IMR-90 (cell line): ENCODE measurements at regions not wholly inside any gene's neighbourhood (a gene's known extent, or its start where the extent isn't known, plus 50 kb on each side); places are given as distances from the start of the nearest gene placed in this dataset.

Experiments used
- ATAC-seq: fragments of 200-7000 bp; cut with Tn5 transposase; 2 replicates; pipeline ENCODE4 v1.9.1; 2020; ENCODE audit warnings: low read depth, mild to moderate bottlenecking, moderate library complexity
- BruUV-seq: library from RNA; stranded (reverse); fragments of 400-500 nt; replicated peaks from 2 replicates; lab custom pipeline; 2021; lab: Mats Ljungman, UMichigan
- CTCF ChIA-PET: fragments of 300-600 bp; formaldehyde crosslinking; extraction: SDS; loops from one replicate; lab custom pipeline; 2021; ENCODE audit warnings: antibody characterized with exemption; lab: Yijun Ruan, JAX
- POLR2A ChIA-PET: fragments of 300-600 bp; sonication (Branson Sonifier 250); formaldehyde crosslinking; loops from one replicate; lab custom pipeline; 2022; ENCODE audit warnings: antibody characterized with exemption; ENCODE audit not compliant: unreplicated experiment; lab: Charles Lee
- DNase-seq: peaks from one replicate; pipeline ENCODE4 v3.0.0; 2013
- H2AFZ ChIP-seq: replicated peaks from 2 replicates; pipeline ENCODE3; 2013; ENCODE audit warnings: low read length, mild to moderate bottlenecking; ENCODE audit not compliant: poor library complexity
- H2AK5ac ChIP-seq: 2 replicates; pipeline ENCODE4 v1.6.1; 2013; ENCODE audit warnings: low read depth, low read length, inconsistent platforms
- H2AK9ac ChIP-seq: replicated peaks from 2 replicates; pipeline ENCODE3; 2013; ENCODE audit warnings: mild to moderate bottlenecking, low read depth, low read length, moderate library complexity; ENCODE audit not compliant: poor library complexity
- H2BK120ac ChIP-seq: 2 replicates; pipeline ENCODE4 v1.6.1; 2013; ENCODE audit warnings: low read depth, low read length, inconsistent platforms
- H2BK15ac ChIP-seq: 3 replicates; pipeline ENCODE4 v1.6.1; 2013; ENCODE audit warnings: low read depth, low read length, inconsistent platforms
- H2BK20ac ChIP-seq: 2 replicates; pipeline ENCODE4 v1.6.1; 2013; ENCODE audit warnings: low read depth, mild to moderate bottlenecking, inconsistent platforms, low read length, moderate library complexity
- H2BK5ac ChIP-seq: 2 replicates; pipeline ENCODE4 v1.6.1; 2013; ENCODE audit warnings: mild to moderate bottlenecking, low read depth, low read length, inconsistent platforms; ENCODE audit not compliant: poor library complexity, severe bottlenecking
- H3K14ac ChIP-seq: replicated peaks from 2 replicates; pipeline ENCODE4 v1.6.1; 2013; ENCODE audit warnings: low read depth, low read length, inconsistent platforms
- H3K18ac ChIP-seq: 2 replicates; pipeline ENCODE4 v1.6.1; 2013; ENCODE audit warnings: low read depth, low read length, control low read depth
- H3K23ac ChIP-seq: 2 replicates; pipeline ENCODE4 v1.6.1; 2013; ENCODE audit warnings: low read depth, low read length, inconsistent platforms
- H3K27ac ChIP-seq: 2 replicates; pipeline ENCODE4 v1.5.1; 2013; ENCODE audit warnings: mild to moderate bottlenecking, control low read depth, low read length; ENCODE audit not compliant: insufficient read depth
- H3K27me3 ChIP-seq: 2 replicates; pipeline ENCODE4 v1.6.1; 2013; ENCODE audit warnings: low read length; ENCODE audit not compliant: control insufficient read depth, insufficient read depth
- H3K36me3 ChIP-seq: 2 replicates; pipeline ENCODE4 v1.6.1; 2013; ENCODE audit warnings: low read length, mixed read lengths; ENCODE audit not compliant: control insufficient read depth, insufficient read depth
- H3K4ac ChIP-seq: 2 replicates; pipeline ENCODE4 v1.6.1; 2013; ENCODE audit warnings: low read depth, low read length, inconsistent platforms
- H3K4me1 ChIP-seq: 2 replicates; pipeline ENCODE4 v1.6.1; 2013; ENCODE audit warnings: low read length, mixed read lengths; ENCODE audit not compliant: control insufficient read depth, insufficient read depth
- H3K4me2 ChIP-seq: 2 replicates; pipeline ENCODE4 v1.6.1; 2013; ENCODE audit warnings: low read depth, mild to moderate bottlenecking, control low read depth, low read length, moderate library complexity
- H3K4me3 ChIP-seq: 2 replicates; pipeline ENCODE4 v1.5.1; 2013; ENCODE audit warnings: low read depth, mild to moderate bottlenecking, control low read depth, low read length, moderate library complexity; ENCODE audit not compliant: insufficient read depth
- H3K56ac ChIP-seq: 2 replicates; pipeline ENCODE4 v1.6.1; 2013; ENCODE audit warnings: low read length, inconsistent platforms; ENCODE audit not compliant: insufficient read depth; ENCODE audit errors: extremely low read depth
- H3K79me1 ChIP-seq, 2 experiments: 2 replicates each; pipeline ENCODE4 v1.6.1; 2013; ENCODE audit warnings: low read length in 2 of 2, inconsistent platforms in 1 of 2, low read depth in 1 of 2
- H3K9ac ChIP-seq: 2 replicates; pipeline ENCODE4 v1.6.1; 2013; ENCODE audit warnings: low read depth, low read length, control low read depth
- H3K9me1 ChIP-seq: 2 replicates; pipeline ENCODE4 v1.6.1; 2013; ENCODE audit warnings: low read length, inconsistent platforms; ENCODE audit not compliant: insufficient read depth
- H3K9me3 ChIP-seq: 2 replicates; pipeline ENCODE4 v1.6.1; 2013; ENCODE audit warnings: low read length; ENCODE audit not compliant: control insufficient read depth, insufficient read depth
- H4K20me1 ChIP-seq: 2 replicates; pipeline ENCODE4 v1.6.1; 2013; ENCODE audit warnings: low read length, inconsistent platforms; ENCODE audit not compliant: insufficient read depth
- H4K5ac ChIP-seq: 2 replicates; pipeline ENCODE4 v1.6.1; 2013; ENCODE audit warnings: mild to moderate bottlenecking, low read depth, low read length, control low read depth
- H4K8ac ChIP-seq, 2 experiments: 2 replicates each; pipeline ENCODE4 v1.6.1; 2013; ENCODE audit warnings: low read depth in 2 of 2, low read length in 2 of 2, control low read depth in 1 of 2, inconsistent platforms in 1 of 2
- H4K91ac ChIP-seq: 2 replicates; pipeline ENCODE4 v1.6.1; 2013; ENCODE audit warnings: low read depth, low read length, inconsistent platforms; ENCODE audit not compliant: insufficient read depth
- BHLHE40 ChIP-seq: fragments of 150-350 bp; IDR thresholded peaks from 2 replicates; pipeline ENCODE4 v1.6.1; 2016; ENCODE audit warnings: mild to moderate bottlenecking, low read depth, low read length
- CEBPB ChIP-seq: IDR thresholded peaks from 2 replicates; pipeline ENCODE4 v1.6.1; 2012; ENCODE audit warnings: low read depth, low read length, improper control_type of control experiment
- CTCF ChIP-seq: conservative IDR thresholded peaks from 2 replicates; pipeline ENCODE4 v1.5.1; 2012; ENCODE audit warnings: mild to moderate bottlenecking, low read depth, low read length, improper control_type of control experiment
- ELK1 ChIP-seq: fragments of 150-350 bp; IDR thresholded peaks from 2 replicates; pipeline ENCODE4 v1.6.1; 2016; ENCODE audit warnings: low read depth, mild to moderate bottlenecking, low read length, moderate library complexity, borderline replicate concordance
- MAFK ChIP-seq: IDR thresholded peaks from 2 replicates; pipeline ENCODE4 v1.6.1; 2012; ENCODE audit warnings: low read depth, low read length, improper control_type of control experiment
- MXI1 ChIP-seq: IDR thresholded peaks from 2 replicates; pipeline ENCODE4 v1.6.1; 2012; ENCODE audit warnings: low read depth, mild to moderate bottlenecking, low read length, moderate library complexity, borderline replicate concordance
- NFE2L2 ChIP-seq: fragments of 150-350 bp; IDR thresholded peaks from 2 replicates; pipeline ENCODE4 v1.6.1; 2016; ENCODE audit warnings: low read depth, mild to moderate bottlenecking, low read length
- POLR2A ChIP-seq: IDR thresholded peaks from 2 replicates; pipeline ENCODE4 v1.6.1; 2012; ENCODE audit warnings: mild to moderate bottlenecking, low read depth, low read length
- RCOR1 ChIP-seq: IDR thresholded peaks from 2 replicates; pipeline ENCODE4 v1.6.1; 2012; ENCODE audit warnings: mild to moderate bottlenecking, low read length, improper control_type of control experiment; ENCODE audit not compliant: insufficient replicate concordance
- RFX5 ChIP-seq: IDR thresholded peaks from 2 replicates; pipeline ENCODE4 v1.8.0; 2012; ENCODE audit warnings: low read depth, mild to moderate bottlenecking, low read length, moderate library complexity
- USF2 ChIP-seq: fragments of 150-350 bp; IDR thresholded peaks from 2 replicates; pipeline ENCODE4 v1.6.1; 2017; ENCODE audit warnings: mild to moderate bottlenecking, antibody characterized with exemption, low read length, low read depth
- WGBS, 2 experiments: methylation state at CpG; one replicate each; pipeline versions ENCODE4 v1.1.5 to v1.1.7; 2013; ENCODE audit warnings: missing lambda C conversion rate in 2 of 2; ENCODE audit not compliant: insufficient read length in 1 of 2; ENCODE audit errors: extremely low coverage in 2 of 2; 5-methylcytosine and 5-hydroxymethylcytosine counted together
- dilution Hi-C: fragments of 300-500 bp; cut with HindIII; formaldehyde crosslinking; loops from one replicate; pipeline ENCODE4 v1.14.3; 2018; ENCODE audit warnings: low sequenced_read_pairs; ENCODE audit not compliant: unreplicated experiment
- in situ Hi-C: fragments of 300-500 bp; cut with MboI; formaldehyde crosslinking; loops from 3 replicates; pipeline ENCODE4 v1.14.3; 2019; ENCODE audit warnings: low sequenced_read_pairs, inconsistent platforms, mixed read lengths
- intact Hi-C: fragments of 100-400 bp; cut with micrococcal nuclease; formaldehyde crosslinking; loops from 2 replicates; pipeline ENCODE4 v1.10.0; 2022

- H2BK5ac ChIP-seq: no peak overlapping the region
- H2BK15ac ChIP-seq: no peak overlapping the region
- DNase-seq (no peak), ATAC-seq (no peak)
- H3K14ac ChIP-seq: no peak overlapping the region
- no peak for TF ChIP-seq CTCF
- TF ChIP-seq CEBPB: no peak
- TF ChIP-seq BHLHE40: no peak
- no peak for TF ChIP-seq RCOR1
- no peak for TF ChIP-seq USF2
- no peak for TF ChIP-seq ELK1
- TF ChIP-seq NFE2L2: no peak
- no peak for TF ChIP-seq POLR2A
- no peak for TF ChIP-seq MXI1
- no peak for TF ChIP-seq RFX5
- TF ChIP-seq MAFK: no peak
- H3K79me1 ChIP-seq: no peaks in the 10 kb centered on the region
- no CpG with 5 or more reads among the region's 1 CpG for WGBS, 2 experiments
- H2BK20ac ChIP-seq: no peak overlapping the region
- no peak overlapping the region for H3K27ac ChIP-seq
- H3K4me1 ChIP-seq: no peaks in the 10 kb centered on the region
- no peak overlapping the region for H3K23ac ChIP-seq
- H3K4me2 ChIP-seq: no peak overlapping the region
- no peak overlapping the region for H2AK9ac ChIP-seq
- in situ Hi-C loops (no loop called here), dilution Hi-C loops (no loop called here), intact Hi-C loops (no loop called here)
- no peak overlapping the region for H2BK120ac ChIP-seq
- no peak overlapping the region for H4K91ac ChIP-seq
- H3K36me3 ChIP-seq: no peaks in the 10 kb centered on the region
- CTCF ChIA-PET: no interaction called here
- no peak overlapping the region for H3K18ac ChIP-seq
- H3K4me3 ChIP-seq: no peak overlapping the region
- BruUV-seq: no TSS peak
- H3K4ac ChIP-seq: no peak overlapping the region
- H2AK5ac ChIP-seq: no peak overlapping the region
- H3K9ac ChIP-seq: no peak overlapping the region
- H2AFZ ChIP-seq: no peak overlapping the region
- H3K56ac ChIP-seq: no peak overlapping the region
- no peaks in the 10 kb centered on the region for H4K20me1 ChIP-seq
- no peaks in the 10 kb centered on the region for H3K27me3 ChIP-seq
- no peak overlapping the region for H4K8ac ChIP-seq
- no peaks in the 10 kb centered on the region for H3K9me3 ChIP-seq
- no peaks in the 10 kb centered on the region for H3K9me1 ChIP-seq
- no peak overlapping the region for H4K5ac ChIP-seq
- POLR2A ChIA-PET: no interaction called here
Observed at GRCh38 chr2:83386549-83386948, 1072.5 kb downstream of the SUCLG1 start.
